ENCODE measurements at regions not wholly inside any gene's neighbourhood (a gene's known extent, or its start where the extent isn't known, plus 50 kb on each side); places are given as distances from the start of the nearest gene placed in this dataset.

DNA sequence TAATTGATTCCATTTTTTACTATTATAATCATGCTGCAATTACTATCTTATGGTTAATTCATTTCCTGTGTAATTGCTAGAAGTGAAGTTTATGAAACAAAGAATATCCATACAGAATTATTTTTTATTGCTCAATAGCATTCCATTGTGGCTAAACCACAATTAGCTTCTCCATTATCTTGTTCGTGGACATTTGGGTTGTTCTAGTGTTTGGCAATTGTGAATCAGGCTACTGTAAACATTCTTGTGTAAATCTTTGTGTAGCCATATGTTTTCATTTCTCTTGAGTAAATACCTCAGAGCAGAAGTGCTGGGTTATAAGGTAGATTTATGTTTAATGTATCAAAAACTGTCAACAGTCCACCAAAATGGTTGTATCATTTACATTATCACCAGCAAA lies 341.1 kb downstream of the MAT2B start:
- H3K9me2 ChIP-seq (ENCODE audit: insufficient read depth, low read length), result no peaks in the 10 kb centered on the region
- H3F3A ChIP-seq (ENCODE audit: insufficient read depth, low read length, poor library complexity, severe bottlenecking), result no peaks in the 10 kb centered on the region
- H3K79me2 ChIP-seq (replicated peaks; ENCODE audit: insufficient read depth, low read length), result no peaks in the 10 kb centered on the region
- no peak overlapping the region for H3K9ac ChIP-seq (ENCODE audit: low read length)
- H3K27ac ChIP-seq (ENCODE audit: low read length), result no peak overlapping the region
- TF ChIP-seq RAD21 (conservative IDR thresholded peaks at IDR 0.05) (no peak), TAF1 (IDR thresholded peaks at IDR 0.05; ENCODE audit: low read depth) (no peak), EZH2 (IDR thresholded peaks at IDR 0.05; ENCODE audit: borderline replicate concordance, insufficient read depth, low read length, poor library complexity, severe bottlenecking) (no peak), SMC3 (conservative IDR thresholded peaks at IDR 0.05; ENCODE audit: poor library complexity) (no peak), EP300 (conservative IDR thresholded peaks at IDR 0.05; ENCODE audit: poor library complexity, severe bottlenecking) (no peak), MXI1 (conservative IDR thresholded peaks at IDR 0.05; ENCODE audit: poor library complexity, severe bottlenecking) (no peak), POLR2AphosphoS5 (IDR thresholded peaks at IDR 0.05) (no peak)
- TF ChIP-seq, protein P1, sequence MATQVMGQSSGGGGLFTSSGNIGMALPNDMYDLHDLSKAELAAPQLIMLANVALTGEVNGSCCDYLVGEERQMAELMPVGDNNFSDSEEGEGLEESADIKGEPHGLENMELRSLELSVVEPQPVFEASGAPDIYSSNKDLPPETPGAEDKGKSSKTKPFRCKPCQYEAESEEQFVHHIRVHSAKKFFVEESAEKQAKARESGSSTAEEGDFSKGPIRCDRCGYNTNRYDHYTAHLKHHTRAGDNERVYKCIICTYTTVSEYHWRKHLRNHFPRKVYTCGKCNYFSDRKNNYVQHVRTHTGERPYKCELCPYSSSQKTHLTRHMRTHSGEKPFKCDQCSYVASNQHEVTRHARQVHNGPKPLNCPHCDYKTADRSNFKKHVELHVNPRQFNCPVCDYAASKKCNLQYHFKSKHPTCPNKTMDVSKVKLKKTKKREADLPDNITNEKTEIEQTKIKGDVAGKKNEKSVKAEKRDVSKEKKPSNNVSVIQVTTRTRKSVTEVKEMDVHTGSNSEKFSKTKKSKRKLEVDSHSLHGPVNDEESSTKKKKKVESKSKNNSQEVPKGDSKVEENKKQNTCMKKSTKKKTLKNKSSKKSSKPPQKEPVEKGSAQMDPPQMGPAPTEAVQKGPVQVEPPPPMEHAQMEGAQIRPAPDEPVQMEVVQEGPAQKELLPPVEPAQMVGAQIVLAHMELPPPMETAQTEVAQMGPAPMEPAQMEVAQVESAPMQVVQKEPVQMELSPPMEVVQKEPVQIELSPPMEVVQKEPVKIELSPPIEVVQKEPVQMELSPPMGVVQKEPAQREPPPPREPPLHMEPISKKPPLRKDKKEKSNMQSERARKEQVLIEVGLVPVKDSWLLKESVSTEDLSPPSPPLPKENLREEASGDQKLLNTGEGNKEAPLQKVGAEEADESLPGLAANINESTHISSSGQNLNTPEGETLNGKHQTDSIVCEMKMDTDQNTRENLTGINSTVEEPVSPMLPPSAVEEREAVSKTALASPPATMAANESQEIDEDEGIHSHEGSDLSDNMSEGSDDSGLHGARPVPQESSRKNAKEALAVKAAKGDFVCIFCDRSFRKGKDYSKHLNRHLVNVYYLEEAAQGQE (IDR thresholded peaks at IDR 0.05; ENCODE audit: borderline replicate concordance), result no peak
- TF ChIP-seq, protein P2, sequence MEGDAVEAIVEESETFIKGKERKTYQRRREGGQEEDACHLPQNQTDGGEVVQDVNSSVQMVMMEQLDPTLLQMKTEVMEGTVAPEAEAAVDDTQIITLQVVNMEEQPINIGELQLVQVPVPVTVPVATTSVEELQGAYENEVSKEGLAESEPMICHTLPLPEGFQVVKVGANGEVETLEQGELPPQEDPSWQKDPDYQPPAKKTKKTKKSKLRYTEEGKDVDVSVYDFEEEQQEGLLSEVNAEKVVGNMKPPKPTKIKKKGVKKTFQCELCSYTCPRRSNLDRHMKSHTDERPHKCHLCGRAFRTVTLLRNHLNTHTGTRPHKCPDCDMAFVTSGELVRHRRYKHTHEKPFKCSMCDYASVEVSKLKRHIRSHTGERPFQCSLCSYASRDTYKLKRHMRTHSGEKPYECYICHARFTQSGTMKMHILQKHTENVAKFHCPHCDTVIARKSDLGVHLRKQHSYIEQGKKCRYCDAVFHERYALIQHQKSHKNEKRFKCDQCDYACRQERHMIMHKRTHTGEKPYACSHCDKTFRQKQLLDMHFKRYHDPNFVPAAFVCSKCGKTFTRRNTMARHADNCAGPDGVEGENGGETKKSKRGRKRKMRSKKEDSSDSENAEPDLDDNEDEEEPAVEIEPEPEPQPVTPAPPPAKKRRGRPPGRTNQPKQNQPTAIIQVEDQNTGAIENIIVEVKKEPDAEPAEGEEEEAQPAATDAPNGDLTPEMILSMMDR (IDR thresholded peaks at IDR 0.05; ENCODE audit: poor library complexity, severe bottlenecking), result no peak
- no peak overlapping the region for H3K4me2 ChIP-seq (ENCODE audit: low read length)
- H3K36me3 ChIP-seq (ENCODE audit: insufficient read depth, low read length), result no peaks in the 10 kb centered on the region
- H2AFZ ChIP-seq (ENCODE audit: low read depth, low read length), result no peak overlapping the region
- peaks cover 6% of the 10 kb centered on the region for H3K9me3 ChIP-seq (ENCODE audit: low read length)
- H4K20me1 ChIP-seq (ENCODE audit: insufficient read depth), result no peaks in the 10 kb centered on the region
- no peak overlapping the region for H3K4me3 ChIP-seq (ENCODE audit: low read length)
- no peaks in the 10 kb centered on the region for H3K27me3 ChIP-seq (ENCODE audit: insufficient read depth, low read depth, low read length)

GRCh38 chr5:163855754-163856153 lies 350.3 kb downstream of the MAT2B start:
- no peak overlapping the region for H3K4me3 ChIP-seq (ENCODE audit: low read length)
- TF ChIP-seq TAF1 (IDR thresholded peaks at IDR 0.05; ENCODE audit: low read depth) (no peak), POLR2AphosphoS5 (IDR thresholded peaks at IDR 0.05) (no peak), MXI1 (conservative IDR thresholded peaks at IDR 0.05; ENCODE audit: poor library complexity, severe bottlenecking) (no peak), EP300 (conservative IDR thresholded peaks at IDR 0.05; ENCODE audit: poor library complexity, severe bottlenecking) (no peak), SMC3 (conservative IDR thresholded peaks at IDR 0.05; ENCODE audit: poor library complexity) (no peak), EZH2 (IDR thresholded peaks at IDR 0.05; ENCODE audit: borderline replicate concordance, insufficient read depth, low read length, poor library complexity, severe bottlenecking) (no peak), RAD21 (conservative IDR thresholded peaks at IDR 0.05) (no peak)
- TF ChIP-seq, protein P2 (IDR thresholded peaks at IDR 0.05; ENCODE audit: poor library complexity, severe bottlenecking), result no peak
- TF ChIP-seq, protein P1 (IDR thresholded peaks at IDR 0.05; ENCODE audit: borderline replicate concordance), result no peak
- H2AFZ ChIP-seq (ENCODE audit: low read depth, low read length), result no peak overlapping the region
- H3K27ac ChIP-seq (ENCODE audit: low read length), result no peak overlapping the region
- H3K27me3 ChIP-seq (ENCODE audit: insufficient read depth, low read depth, low read length), result no peaks in the 10 kb centered on the region
- H4K20me1 ChIP-seq (ENCODE audit: insufficient read depth), result no peaks in the 10 kb centered on the region
- no peaks in the 10 kb centered on the region for H3F3A ChIP-seq (ENCODE audit: insufficient read depth, low read length, poor library complexity, severe bottlenecking)
- H3K9me3 ChIP-seq (ENCODE audit: low read length), result peaks cover 3% of the 10 kb centered on the region
- no peaks in the 10 kb centered on the region for H3K9me2 ChIP-seq (ENCODE audit: insufficient read depth, low read length)
- no peaks in the 10 kb centered on the region for H3K79me2 ChIP-seq (replicated peaks; ENCODE audit: insufficient read depth, low read length)
- no peak overlapping the region for H3K4me2 ChIP-seq (ENCODE audit: low read length)
- no peaks in the 10 kb centered on the region for H3K36me3 ChIP-seq (ENCODE audit: insufficient read depth, low read length)
- no peak overlapping the region for H3K9ac ChIP-seq (ENCODE audit: low read length)
